HL-60 (cell line): ENCODE measurements at regions not wholly inside any gene's neighbourhood (a gene's known extent, or its start where the extent isn't known, plus 50 kb on each side); places are given as distances from the start of the nearest gene placed in this dataset.

ENCODE experiments used
- DNase-seq, 2 experiments: peaks; one replicate each; pipeline ENCODE4 v3.0.0-alpha.2; 2010 to 2020; ENCODE audit warnings: low read depth in 1 of 2, low spot score in 1 of 2
- H3K27ac ChIP-seq: fragments of 250-450 bp; sonication (Bioruptor Pico); replicated peaks from 2 replicates; pipeline ENCODE4 v1.5.1; 2020; ENCODE audit warnings: mild to moderate bottlenecking, moderate library complexity
- H3K27me3 ChIP-seq: fragments of 250-450 bp; sonication (Bioruptor Pico); 2 replicates; pipeline ENCODE4 v1.5.1; 2021; ENCODE audit warnings: mild to moderate bottlenecking, moderate library complexity; ENCODE audit not compliant: insufficient read depth, poor library complexity, severe bottlenecking
- H3K4me3 ChIP-seq: replicated peaks from 2 replicates; pipeline ENCODE4 v1.5.1; 2011; ENCODE audit warnings: mild to moderate bottlenecking, control low read depth, low read length; ENCODE audit not compliant: insufficient read depth
- GABPA ChIP-seq: IDR thresholded peaks from 2 replicates; pipeline ENCODE4 v1.6.1; 2012; ENCODE audit warnings: low read depth
- POLR2AphosphoS5 ChIP-seq: IDR thresholded peaks from 2 replicates; pipeline ENCODE4 v1.6.1; 2012; ENCODE audit warnings: low read depth
- SPI1 ChIP-seq: IDR thresholded peaks from 2 replicates; pipeline ENCODE4 v1.6.1; 2012; ENCODE audit warnings: low read depth, mild to moderate bottlenecking, borderline replicate concordance
- TF ChIP-seq, protein P1 (sequence below): IDR thresholded peaks from 2 replicates; pipeline ENCODE4 v1.6.1; 2012; ENCODE audit warnings: low read depth; ENCODE audit not compliant: insufficient replicate concordance
- TF ChIP-seq, protein P2 (sequence below): IDR thresholded peaks from one replicate; pipeline ENCODE4 v1.5.1; 2011; ENCODE audit warnings: low read length, control low read depth, inconsistent platforms; ENCODE audit not compliant: insufficient read depth

GRCh38 chr4:80128941-80129340, 55.9 kb upstream of the ANTXR2 start:
- Histone ChIP-seq H3K27ac (no peak overlapping the region), H3K4me3 (no peak overlapping the region), H3K27me3 (no peaks in the 10 kb centered on the region)
- DNase-seq, result no peak
- TF ChIP-seq SPI1, result no peak
- no peak for TF ChIP-seq POLR2AphosphoS5
- TF ChIP-seq, protein P1, sequence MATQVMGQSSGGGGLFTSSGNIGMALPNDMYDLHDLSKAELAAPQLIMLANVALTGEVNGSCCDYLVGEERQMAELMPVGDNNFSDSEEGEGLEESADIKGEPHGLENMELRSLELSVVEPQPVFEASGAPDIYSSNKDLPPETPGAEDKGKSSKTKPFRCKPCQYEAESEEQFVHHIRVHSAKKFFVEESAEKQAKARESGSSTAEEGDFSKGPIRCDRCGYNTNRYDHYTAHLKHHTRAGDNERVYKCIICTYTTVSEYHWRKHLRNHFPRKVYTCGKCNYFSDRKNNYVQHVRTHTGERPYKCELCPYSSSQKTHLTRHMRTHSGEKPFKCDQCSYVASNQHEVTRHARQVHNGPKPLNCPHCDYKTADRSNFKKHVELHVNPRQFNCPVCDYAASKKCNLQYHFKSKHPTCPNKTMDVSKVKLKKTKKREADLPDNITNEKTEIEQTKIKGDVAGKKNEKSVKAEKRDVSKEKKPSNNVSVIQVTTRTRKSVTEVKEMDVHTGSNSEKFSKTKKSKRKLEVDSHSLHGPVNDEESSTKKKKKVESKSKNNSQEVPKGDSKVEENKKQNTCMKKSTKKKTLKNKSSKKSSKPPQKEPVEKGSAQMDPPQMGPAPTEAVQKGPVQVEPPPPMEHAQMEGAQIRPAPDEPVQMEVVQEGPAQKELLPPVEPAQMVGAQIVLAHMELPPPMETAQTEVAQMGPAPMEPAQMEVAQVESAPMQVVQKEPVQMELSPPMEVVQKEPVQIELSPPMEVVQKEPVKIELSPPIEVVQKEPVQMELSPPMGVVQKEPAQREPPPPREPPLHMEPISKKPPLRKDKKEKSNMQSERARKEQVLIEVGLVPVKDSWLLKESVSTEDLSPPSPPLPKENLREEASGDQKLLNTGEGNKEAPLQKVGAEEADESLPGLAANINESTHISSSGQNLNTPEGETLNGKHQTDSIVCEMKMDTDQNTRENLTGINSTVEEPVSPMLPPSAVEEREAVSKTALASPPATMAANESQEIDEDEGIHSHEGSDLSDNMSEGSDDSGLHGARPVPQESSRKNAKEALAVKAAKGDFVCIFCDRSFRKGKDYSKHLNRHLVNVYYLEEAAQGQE, result no peak
- TF ChIP-seq, protein P2, sequence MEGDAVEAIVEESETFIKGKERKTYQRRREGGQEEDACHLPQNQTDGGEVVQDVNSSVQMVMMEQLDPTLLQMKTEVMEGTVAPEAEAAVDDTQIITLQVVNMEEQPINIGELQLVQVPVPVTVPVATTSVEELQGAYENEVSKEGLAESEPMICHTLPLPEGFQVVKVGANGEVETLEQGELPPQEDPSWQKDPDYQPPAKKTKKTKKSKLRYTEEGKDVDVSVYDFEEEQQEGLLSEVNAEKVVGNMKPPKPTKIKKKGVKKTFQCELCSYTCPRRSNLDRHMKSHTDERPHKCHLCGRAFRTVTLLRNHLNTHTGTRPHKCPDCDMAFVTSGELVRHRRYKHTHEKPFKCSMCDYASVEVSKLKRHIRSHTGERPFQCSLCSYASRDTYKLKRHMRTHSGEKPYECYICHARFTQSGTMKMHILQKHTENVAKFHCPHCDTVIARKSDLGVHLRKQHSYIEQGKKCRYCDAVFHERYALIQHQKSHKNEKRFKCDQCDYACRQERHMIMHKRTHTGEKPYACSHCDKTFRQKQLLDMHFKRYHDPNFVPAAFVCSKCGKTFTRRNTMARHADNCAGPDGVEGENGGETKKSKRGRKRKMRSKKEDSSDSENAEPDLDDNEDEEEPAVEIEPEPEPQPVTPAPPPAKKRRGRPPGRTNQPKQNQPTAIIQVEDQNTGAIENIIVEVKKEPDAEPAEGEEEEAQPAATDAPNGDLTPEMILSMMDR, result no peak
- no peak for TF ChIP-seq GABPA

DNA sequence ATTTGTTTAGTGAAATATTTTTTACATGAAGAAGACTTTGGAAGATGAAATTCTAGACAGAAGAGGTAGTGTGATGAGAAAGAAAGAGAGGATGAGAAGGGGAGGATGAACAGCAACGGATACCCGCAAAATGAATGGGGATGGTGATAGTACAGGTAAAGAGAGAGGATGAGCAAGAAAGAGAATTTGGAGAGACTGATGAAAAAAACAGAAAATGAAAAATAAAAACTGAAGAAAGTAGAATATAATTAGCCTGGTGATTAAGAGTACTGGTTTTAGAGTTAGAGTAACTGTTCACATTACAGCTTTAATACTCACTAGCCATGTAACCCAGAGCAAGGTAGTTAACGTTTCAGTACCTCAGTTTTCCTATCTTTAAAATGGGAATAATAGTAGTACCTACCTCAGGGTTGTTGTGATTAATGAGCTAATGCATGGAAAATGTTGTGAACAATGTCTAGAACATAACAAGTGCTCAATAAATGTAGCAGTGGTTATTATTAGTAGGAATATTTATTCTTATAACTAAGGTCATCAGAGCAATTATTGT, 54.9 kb upstream of the ANTXR2 start:
- H3K27ac ChIP-seq, result peak overlapping the region; percentile 63
- no peak for DNase-seq
- no peaks in the 10 kb centered on the region for H3K27me3 ChIP-seq
- no peak overlapping the region for H3K4me3 ChIP-seq
- TF ChIP-seq SPI1 (no peak), GABPA (no peak)
- TF ChIP-seq, protein P1, result no peak

- no peak for DNase-seq
- Histone ChIP-seq H3K27ac (peak overlapping the region; percentile 64), H3K4me3 (no peak overlapping the region), H3K27me3 (no peaks in the 10 kb centered on the region)
- TF ChIP-seq POLR2AphosphoS5 (no peak), GABPA (no peak), SPI1 (no peak)
- TF ChIP-seq, protein P2, result no peak
- TF ChIP-seq, protein P1, result no peak
These were observed 53.4 kb upstream of the ANTXR2 start for GRCh38 chr4:80126435-80126834.
